ENCODE measurements at regions not wholly inside any gene's neighbourhood (a gene's known extent, or its start where the extent isn't known, plus 50 kb on each side); places are given as distances from the start of the nearest gene placed in this dataset.

GRCh38 chr21:27581168-27581567 lies 614.3 kb upstream of the ADAMTS5 start:
- Mint-ChIP-seq H3K4me1 (ENCODE audit: insufficient read depth, unreplicated experiment) (no peaks in the 10 kb centered on the region), H3K27me3 (ENCODE audit: insufficient read depth, unreplicated experiment) (no peaks in the 10 kb centered on the region), H3K4me3 (ENCODE audit: unreplicated experiment) (no peak overlapping the region), H3K36me3 (ENCODE audit: insufficient read depth, unreplicated experiment) (no peaks in the 10 kb centered on the region), H3K27ac (ENCODE audit: low read depth, unreplicated experiment) (no peak overlapping the region), H3K9me3 (ENCODE audit: unreplicated experiment) (no peaks in the 10 kb centered on the region)
- CTCF ChIA-PET = no interaction called here
- no peak for TF ChIP-seq CTCF (IDR thresholded peaks at IDR 0.05; ENCODE audit: unreplicated experiment)
- BruUV-seq (replicated peaks) = no TSS peak
- DNase-seq (ENCODE audit: unreplicated experiment) = no peak
- intact Hi-C loops (cut with micrococcal nuclease) = no loop called here
- POLR2A ChIA-PET = no interaction called here

- TF ChIP-seq CTCF (IDR thresholded peaks at IDR 0.05; ENCODE audit: unreplicated experiment) = no peak
- no peaks in the 10 kb centered on the region for H3K9me3 Mint-ChIP-seq (ENCODE audit: unreplicated experiment)
- no peak overlapping the region for H3K27ac Mint-ChIP-seq (ENCODE audit: low read depth, unreplicated experiment)
- no peak overlapping the region for H3K4me3 Mint-ChIP-seq (ENCODE audit: unreplicated experiment)
- no peaks in the 10 kb centered on the region for H3K4me1 Mint-ChIP-seq (ENCODE audit: insufficient read depth, unreplicated experiment)
- DNase-seq (ENCODE audit: unreplicated experiment) = no peak
- ChIA-PET POLR2A (interaction anchor here (0.8 kb wide), 1 partner anchor 47 kb away, joined by 3 read pairs; no protein-coding TSS in a partner anchor), CTCF (no interaction called here)
- intact Hi-C loops (cut with micrococcal nuclease) = no loop called here
- BruUV-seq (replicated peaks) = no TSS peak
- H3K36me3 Mint-ChIP-seq (ENCODE audit: insufficient read depth, unreplicated experiment) = no peaks in the 10 kb centered on the region
- no peaks in the 10 kb centered on the region for H3K27me3 Mint-ChIP-seq (ENCODE audit: insufficient read depth, unreplicated experiment)
Observed at GRCh38 chr21:27580276-27580675, 613.4 kb upstream of the ADAMTS5 start.

- intact Hi-C loops (cut with micrococcal nuclease) = no loop called here
- TF ChIP-seq CTCF (IDR thresholded peaks at IDR 0.05; ENCODE audit: unreplicated experiment) = no peak
- H3K36me3 Mint-ChIP-seq (ENCODE audit: insufficient read depth, unreplicated experiment) = no peaks in the 10 kb centered on the region
- CTCF ChIA-PET = interaction anchor here (1.3 kb wide), 1 partner anchor 10 kb away, joined by 3 read pairs; no protein-coding TSS in a partner anchor
- H3K27me3 Mint-ChIP-seq (ENCODE audit: insufficient read depth, unreplicated experiment) = no peaks in the 10 kb centered on the region
- POLR2A ChIA-PET = no interaction called here
- no TSS peak for BruUV-seq (replicated peaks)
- no peak overlapping the region for H3K27ac Mint-ChIP-seq (ENCODE audit: low read depth, unreplicated experiment)
- peaks cover 6% of the 10 kb centered on the region for H3K9me3 Mint-ChIP-seq (ENCODE audit: unreplicated experiment)
- no peaks in the 10 kb centered on the region for H3K4me1 Mint-ChIP-seq (ENCODE audit: insufficient read depth, unreplicated experiment)
- no peak overlapping the region for H3K4me3 Mint-ChIP-seq (ENCODE audit: unreplicated experiment)
- DNase-seq (ENCODE audit: unreplicated experiment) = no peak
Observed at GRCh38 chr21:27578741-27579265, 611.9 kb upstream of the ADAMTS5 start.

- intact Hi-C loops (cut with micrococcal nuclease) = no loop called here
- H3K27ac Mint-ChIP-seq (ENCODE audit: low read depth, unreplicated experiment) = no peak overlapping the region
- no peak overlapping the region for H3K4me3 Mint-ChIP-seq (ENCODE audit: unreplicated experiment)
- TF ChIP-seq CTCF (IDR thresholded peaks at IDR 0.05; ENCODE audit: unreplicated experiment) = no peak
- CTCF ChIA-PET = no interaction called here
- DNase-seq (ENCODE audit: unreplicated experiment) = no peak
- BruUV-seq (replicated peaks) = no TSS peak
- peaks cover 10% of the 10 kb centered on the region for H3K9me3 Mint-ChIP-seq (ENCODE audit: unreplicated experiment)
- POLR2A ChIA-PET = interaction anchor here (0.7 kb wide), 1 partner anchor 7 kb away, joined by 3 read pairs; no protein-coding TSS in a partner anchor
- no peaks in the 10 kb centered on the region for H3K36me3 Mint-ChIP-seq (ENCODE audit: insufficient read depth, unreplicated experiment)
- peaks cover 37% of the 10 kb centered on the region for H3K4me1 Mint-ChIP-seq (ENCODE audit: insufficient read depth, unreplicated experiment)
- H3K27me3 Mint-ChIP-seq (ENCODE audit: insufficient read depth, unreplicated experiment) = no peaks in the 10 kb centered on the region
Observed at GRCh38 chr21:27572696-27573095, 605.8 kb upstream of the ADAMTS5 start.

Data from MCF 10A (cell line).